ENCODE measurements at regions not wholly inside any gene's neighbourhood (a gene's known extent, or its start where the extent isn't known, plus 50 kb on each side); places are given as distances from the start of the nearest gene placed in this dataset.
"Not testable (repeated sequence)": the region's sequence is repeated elsewhere in the genome, so short reads cannot be mapped to it uniquely, and the experiment has no call there.

DNA sequence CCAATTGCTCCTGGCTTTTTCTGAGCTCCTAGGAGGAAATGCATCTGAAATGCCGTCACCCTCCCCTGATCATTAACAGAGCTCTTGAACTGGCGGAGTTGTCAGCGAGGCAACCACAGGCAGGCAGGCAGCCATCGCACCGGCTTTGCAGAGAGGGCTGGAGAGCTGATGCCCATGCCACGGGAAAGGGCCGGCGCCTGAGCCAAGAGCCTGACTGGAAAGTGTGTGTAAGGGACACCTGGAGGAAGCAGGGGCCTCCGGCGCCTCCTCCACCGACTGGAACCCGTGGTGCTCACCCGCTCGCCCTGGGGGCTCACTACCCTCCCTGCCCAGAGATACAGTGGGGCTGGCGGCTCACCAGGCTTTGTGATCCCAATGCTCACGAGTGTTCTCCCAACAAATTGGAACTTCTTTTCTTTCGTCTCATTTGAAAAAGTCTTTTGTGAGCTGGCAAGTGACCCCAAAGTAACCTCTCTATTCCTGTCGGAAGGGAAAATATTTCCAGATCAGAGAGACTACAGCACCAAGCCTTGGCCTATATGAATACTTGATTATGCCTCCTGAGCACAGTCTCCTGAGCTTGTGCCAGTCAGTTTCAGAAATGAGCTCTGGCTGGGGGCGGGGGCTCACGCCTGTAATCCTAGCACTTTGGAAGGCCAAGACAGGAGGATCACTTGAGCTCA, 97.7 kb upstream of the SLC25A33 start:
- no peak for DNase-seq (ENCODE audit: low read depth, low spot score)

DNA sequence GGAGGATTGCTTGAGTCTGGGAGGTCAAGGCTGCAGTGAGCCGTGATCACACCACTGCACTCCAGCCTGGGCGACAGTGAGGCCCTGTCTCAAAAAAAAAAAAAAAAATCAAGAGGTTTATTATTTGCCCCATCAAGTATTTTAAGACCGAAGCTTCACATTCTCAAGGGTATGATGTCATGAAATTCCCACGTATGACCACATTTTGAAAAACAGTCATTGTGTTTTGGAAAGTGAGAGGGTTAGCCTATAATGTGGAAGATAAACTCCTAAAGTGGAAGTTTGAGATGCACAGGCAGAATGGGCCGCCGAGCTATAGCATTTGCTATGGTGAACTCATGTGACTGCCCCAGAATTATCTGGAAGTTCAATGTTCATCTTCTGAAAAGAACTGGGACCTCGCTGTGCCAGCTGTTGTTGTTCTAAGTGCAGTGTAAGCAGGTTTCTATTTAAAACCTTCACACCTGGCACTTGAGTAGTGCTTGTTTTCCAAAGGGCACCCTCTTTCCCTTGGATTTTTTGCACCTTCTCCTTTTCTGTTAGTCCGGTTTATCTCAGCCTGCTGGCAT, 96.9 kb upstream of the SLC25A33 start:
- DNase-seq (ENCODE audit: low read depth, low spot score), result no peak

DNA sequence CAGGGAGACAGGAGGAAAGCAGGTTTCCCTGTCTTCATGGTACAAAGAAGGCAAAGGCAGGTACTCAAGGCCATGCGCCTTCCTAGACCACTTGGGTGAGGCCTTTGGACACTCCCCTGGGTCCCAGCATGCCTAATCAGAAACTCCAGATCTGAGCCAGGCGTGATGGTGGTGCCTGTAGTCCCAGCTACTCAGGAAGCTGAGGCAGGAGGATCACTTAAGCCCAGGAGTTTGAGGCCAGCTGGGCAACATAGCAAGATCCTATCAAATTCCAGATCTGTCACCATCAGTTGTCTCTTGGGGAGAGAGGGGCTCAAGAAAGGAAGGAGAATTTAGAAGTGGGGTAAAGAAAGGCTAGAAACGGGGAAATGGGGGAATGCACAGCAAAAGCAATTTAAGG, 96.3 kb upstream of the SLC25A33 start:
- DNase-seq (ENCODE audit: low read depth, low spot score), result no peak

DNA sequence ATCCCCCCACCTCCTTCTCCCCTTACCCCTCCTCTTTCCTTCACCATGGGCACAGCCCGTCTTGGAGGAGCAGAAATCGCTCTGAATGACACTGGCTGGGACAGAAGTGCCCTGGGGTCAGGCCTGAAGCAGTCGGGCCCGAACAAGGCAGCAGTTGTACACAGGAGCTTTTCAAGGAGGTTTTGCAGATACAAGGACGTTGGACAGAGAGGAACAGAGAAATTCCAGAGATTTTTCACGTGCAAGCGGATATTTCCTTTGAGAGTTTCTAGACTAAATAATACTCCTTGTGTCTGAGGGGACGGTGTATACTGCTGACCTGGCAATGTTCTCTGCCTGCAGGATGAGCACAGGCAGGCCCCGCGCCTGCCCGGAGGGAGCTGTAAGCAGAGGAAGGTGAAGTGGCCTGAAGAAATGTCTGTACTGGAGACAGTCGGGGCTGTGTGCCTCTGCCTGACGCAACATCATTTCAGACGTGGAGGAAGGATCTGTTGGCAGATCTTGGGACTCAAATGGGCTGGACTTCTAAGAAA, 95.3 kb upstream of the SLC25A33 start:
- DNase-seq (ENCODE audit: low read depth, low spot score), result no peak

DNA sequence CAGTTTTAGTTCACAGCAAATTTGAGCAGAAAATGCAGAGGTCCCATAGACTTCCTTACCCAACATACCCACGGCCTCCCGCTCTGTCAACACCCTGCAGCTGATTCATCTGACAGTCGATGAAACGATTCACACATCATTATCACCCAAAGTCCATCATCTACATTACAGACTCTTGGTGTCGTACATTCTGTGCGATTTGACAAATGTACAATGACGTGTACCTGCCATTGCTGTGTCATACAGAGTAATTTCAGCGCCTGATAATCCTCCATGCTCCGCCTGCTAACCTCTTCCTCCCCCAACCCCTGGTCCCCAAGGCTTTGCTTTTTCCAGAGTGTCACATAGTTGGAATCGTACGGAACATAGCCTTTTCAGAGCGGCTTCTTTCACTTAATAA, 94.7 kb upstream of the SLC25A33 start:
- DNase-seq (ENCODE audit: low read depth, low spot score), result no peak

- not testable (repeated sequence) for DNase-seq (ENCODE audit: low read depth, low spot score)
Observed at GRCh38 chr1:9445081-9445480, 94.2 kb upstream of the SLC25A33 start.

GRCh38 chr1:9447215-9447960, 91.9 kb upstream of the SLC25A33 start:
- no peak for DNase-seq (ENCODE audit: low read depth, low spot score)

DNA sequence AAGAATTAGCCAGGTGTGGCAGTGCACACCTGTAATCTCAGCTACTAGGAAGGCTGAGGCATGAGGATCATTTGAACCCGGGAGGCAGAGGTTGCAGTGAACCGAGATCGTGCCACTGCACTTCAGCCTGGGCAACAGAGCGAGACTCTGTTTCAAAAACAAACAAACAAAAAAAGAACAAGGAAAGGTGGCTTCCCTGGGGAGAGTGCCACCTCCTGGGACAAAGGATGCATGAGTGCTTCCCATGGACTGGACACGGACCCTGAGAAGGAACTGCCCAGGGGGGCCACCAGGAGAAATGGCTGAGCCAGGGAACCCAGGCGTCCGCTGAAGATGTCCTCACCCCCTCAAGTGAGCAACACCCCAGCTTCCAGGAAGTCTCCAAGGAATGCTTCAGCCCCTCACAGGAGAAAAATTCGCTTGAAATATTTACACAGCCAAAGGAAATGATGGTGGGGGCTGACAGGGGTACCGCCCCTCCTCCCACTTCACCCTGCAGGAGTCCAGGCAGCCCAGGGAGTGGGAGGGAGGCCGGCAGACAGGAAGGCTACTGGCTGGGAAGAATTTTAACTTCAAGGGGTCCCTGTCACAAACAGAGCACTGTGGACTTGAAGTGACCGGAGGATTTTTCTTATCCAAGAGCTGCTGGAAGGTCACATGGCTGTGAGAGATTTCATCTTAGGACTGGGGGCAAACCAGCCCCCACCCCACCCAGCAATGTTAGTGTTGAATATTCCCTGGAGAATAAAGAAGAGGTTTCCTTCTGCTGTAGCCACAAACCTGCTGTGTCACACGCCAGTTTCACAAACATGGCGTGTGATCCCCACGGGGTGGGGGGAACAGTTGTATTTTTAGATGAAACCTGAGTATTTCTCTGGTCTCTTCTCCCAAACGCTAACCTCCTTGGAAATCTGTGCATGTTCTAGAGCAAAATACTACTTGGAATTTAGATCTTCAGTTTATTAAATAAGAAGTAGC, 90.8 kb upstream of the SLC25A33 start:
- no peak for DNase-seq (ENCODE audit: low read depth, low spot score)

- no peak for DNase-seq (ENCODE audit: low read depth, low spot score)
Observed at GRCh38 chr1:9449110-9449627, 90.1 kb upstream of the SLC25A33 start.

GRCh38 chr1:9449976-9450696, 89.1 kb upstream of the SLC25A33 start:
- DNase-seq (ENCODE audit: low read depth, low spot score), result no peak

DNA sequence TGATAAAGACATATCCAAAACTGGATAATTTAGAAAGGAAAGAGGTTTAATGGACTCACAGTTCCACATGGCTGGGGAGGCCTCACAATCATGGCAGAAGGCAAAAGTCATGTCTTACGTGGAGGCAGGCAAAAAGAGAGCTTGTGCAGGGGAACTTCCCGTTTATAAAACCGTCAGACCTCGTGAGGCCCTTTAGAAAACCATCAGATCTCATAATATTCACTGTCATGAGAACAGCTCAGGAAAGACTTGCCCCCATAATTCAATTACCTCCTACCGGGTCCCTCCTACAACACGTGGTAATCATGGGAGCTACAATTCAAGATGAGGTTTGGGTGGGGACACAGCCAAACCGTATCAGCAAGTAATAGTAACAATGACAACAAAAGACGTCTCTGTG, 88.2 kb upstream of the SLC25A33 start:
- no peak for DNase-seq (ENCODE audit: low read depth, low spot score)

- DNase-seq (ENCODE audit: low read depth, low spot score), result no peak
Observed at GRCh38 chr1:9452516-9453140, 86.6 kb upstream of the SLC25A33 start.

- DNase-seq (ENCODE audit: low read depth, low spot score), result no peak
Observed at GRCh38 chr1:9453375-9453774, 85.9 kb upstream of the SLC25A33 start.

GRCh38 chr1:9453779-9454418, 85.4 kb upstream of the SLC25A33 start:
- no peak for DNase-seq (ENCODE audit: low read depth, low spot score)

- DNase-seq (ENCODE audit: low read depth, low spot score), result no peak
Observed at GRCh38 chr1:9454494-9455066, 84.7 kb upstream of the SLC25A33 start.

DNA sequence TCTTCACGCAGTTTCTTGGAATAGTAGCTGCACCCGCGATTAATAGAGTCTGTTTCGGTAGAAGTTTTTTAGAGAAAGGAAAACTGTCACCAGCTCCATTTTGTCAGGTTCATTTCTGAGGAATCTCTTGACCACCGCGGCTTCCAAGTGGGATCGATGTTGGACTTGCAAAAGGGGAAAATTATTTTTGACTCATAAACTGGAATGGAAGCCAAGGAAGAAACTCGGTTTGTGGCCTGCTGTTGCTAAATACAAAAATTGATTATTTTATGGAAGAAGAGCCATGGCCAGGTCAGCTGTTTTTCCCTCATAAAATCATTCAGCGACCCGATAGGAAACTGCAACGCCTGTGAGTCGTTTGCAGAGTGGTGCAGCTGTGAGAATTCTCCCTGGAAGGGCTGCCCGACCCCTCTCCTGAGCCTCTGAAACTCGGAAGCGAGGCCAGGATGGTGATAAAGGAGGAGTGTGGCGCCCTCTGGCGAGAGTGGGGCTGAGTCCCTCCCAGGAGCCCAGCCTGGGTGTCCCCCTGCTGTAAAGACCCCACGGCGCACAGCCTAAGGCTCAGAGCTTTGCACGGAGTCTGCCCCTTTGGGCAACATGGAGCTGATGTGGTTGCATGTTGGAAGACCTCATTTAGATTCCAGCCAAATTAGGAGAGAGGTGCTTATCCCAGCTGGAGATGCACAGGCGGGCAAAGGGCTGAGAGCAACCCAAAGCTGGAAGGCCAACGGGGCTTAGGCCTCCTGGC, 83.6 kb upstream of the SLC25A33 start:
- peak; percentile 65 for DNase-seq (ENCODE audit: low read depth, low spot score)

DNA sequence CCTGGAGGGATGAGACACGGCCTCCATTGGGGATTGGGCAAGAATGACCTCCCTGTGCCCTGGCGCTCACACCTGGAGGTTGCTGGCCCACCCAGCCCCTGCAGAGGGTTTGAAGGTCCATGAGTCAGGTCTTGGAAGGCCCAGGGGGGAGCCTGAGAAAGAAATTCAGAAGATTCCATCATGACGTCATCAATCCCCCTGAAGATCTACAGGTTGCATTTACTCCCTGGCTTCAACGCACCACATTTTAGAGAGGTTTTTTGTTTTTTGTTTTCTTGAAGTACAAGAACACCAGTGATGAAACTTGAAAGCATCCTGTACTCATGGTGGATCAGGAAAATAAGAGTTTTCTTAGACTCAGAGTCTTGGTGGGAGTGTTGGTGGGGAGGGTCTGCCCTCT, 82.4 kb upstream of the SLC25A33 start:
- no peak for DNase-seq (ENCODE audit: low read depth, low spot score)

DNA sequence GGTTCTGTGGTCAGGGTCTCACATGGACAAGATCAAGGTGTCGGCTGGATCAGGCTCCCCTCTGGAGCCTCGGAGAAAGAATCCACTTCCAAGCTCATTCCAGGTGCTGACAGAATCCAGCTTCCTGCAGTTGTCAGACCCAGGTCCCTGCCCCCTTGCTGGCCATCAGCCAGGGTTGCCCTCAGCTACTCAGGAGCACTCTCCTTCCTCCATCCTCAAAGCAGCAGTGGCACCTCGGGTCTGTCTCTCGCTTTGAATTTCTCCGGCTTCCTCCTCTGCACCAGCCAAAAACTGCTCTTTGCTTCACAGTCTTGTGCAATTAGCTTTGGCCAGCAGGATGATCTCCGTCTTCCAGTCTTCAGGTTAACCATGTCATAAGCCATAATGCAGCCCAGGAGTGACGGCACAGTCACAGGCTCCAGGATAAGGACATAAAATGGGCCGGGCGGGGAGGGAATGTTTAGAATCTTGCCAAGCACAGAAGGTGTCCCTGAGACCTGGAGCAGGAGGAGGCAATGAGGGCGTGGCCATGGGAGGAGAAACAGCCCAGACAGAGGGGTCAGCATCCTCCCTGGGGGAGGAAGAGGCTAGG, 79.4 kb upstream of the SLC25A33 start:
- DNase-seq (ENCODE audit: low read depth, low spot score), result no peak

All from iPS DF 19.7 (cell line).